ENCODE measurements at regions not wholly inside any gene's neighbourhood (a gene's known extent, or its start where the extent isn't known, plus 50 kb on each side); places are given as distances from the start of the nearest gene placed in this dataset.

GRCh38 chr9:99287641-99288040, 65.6 kb downstream of the SEC61B start:
- H3K4me1 ChIP-seq (ENCODE audit: insufficient read depth, low read length, severe bottlenecking) = no peaks in the 10 kb centered on the region
- no peaks in the 10 kb centered on the region for H3K79me2 ChIP-seq (ENCODE audit: insufficient read depth, low read length)
- no peak overlapping the region for H3K4me2 ChIP-seq (ENCODE audit: low read length)
- H4K20me1 ChIP-seq (ENCODE audit: insufficient read depth, low read length) = no peaks in the 10 kb centered on the region
- H3K9me3 ChIP-seq (ENCODE audit: low read length) = no peaks in the 10 kb centered on the region
- no peak overlapping the region for H3K27ac ChIP-seq (ENCODE audit: low read depth, low read length, poor library complexity, severe bottlenecking)
- no peak overlapping the region for H2AFZ ChIP-seq (ENCODE audit: low read length)
- no peaks in the 10 kb centered on the region for H3K9me2 ChIP-seq (ENCODE audit: low read depth, low read length)
- no peak overlapping the region for H3K9ac ChIP-seq (ENCODE audit: low read length)
- TF ChIP-seq CTCF (IDR thresholded peaks at IDR 0.05; ENCODE audit: low read length) (no peak), EZH2 (IDR thresholded peaks at IDR 0.05; ENCODE audit: borderline replicate concordance, low read length) (no peak)
- no peaks in the 10 kb centered on the region for H3K27me3 ChIP-seq (ENCODE audit: insufficient read depth, low read length)
- H3F3A ChIP-seq (ENCODE audit: insufficient read depth, low read length) = no peaks in the 10 kb centered on the region
- no peaks in the 10 kb centered on the region for H3K36me3 ChIP-seq (ENCODE audit: insufficient read depth, low read length)
- no peak overlapping the region for H3K4me3 ChIP-seq (ENCODE audit: low read depth, low read length, poor library complexity, severe bottlenecking)

GRCh38 chr9:99288830-99289229, 66.7 kb downstream of the SEC61B start:
- H2AFZ ChIP-seq (ENCODE audit: low read length) = no peak overlapping the region
- H3K27ac ChIP-seq (ENCODE audit: low read depth, low read length, poor library complexity, severe bottlenecking) = no peak overlapping the region
- no peak overlapping the region for H3K9ac ChIP-seq (ENCODE audit: low read length)
- H3K36me3 ChIP-seq (ENCODE audit: insufficient read depth, low read length) = no peaks in the 10 kb centered on the region
- H3K4me2 ChIP-seq (ENCODE audit: low read length) = no peak overlapping the region
- no peaks in the 10 kb centered on the region for H3K9me3 ChIP-seq (ENCODE audit: low read length)
- no peaks in the 10 kb centered on the region for H3K4me1 ChIP-seq (ENCODE audit: insufficient read depth, low read length, severe bottlenecking)
- TF ChIP-seq EZH2 (IDR thresholded peaks at IDR 0.05; ENCODE audit: borderline replicate concordance, low read length) (no peak), CTCF (IDR thresholded peaks at IDR 0.05; ENCODE audit: low read length) (no peak)
- H3K9me2 ChIP-seq (ENCODE audit: low read depth, low read length) = no peaks in the 10 kb centered on the region
- H3K4me3 ChIP-seq (ENCODE audit: low read depth, low read length, poor library complexity, severe bottlenecking) = no peak overlapping the region
- H3F3A ChIP-seq (ENCODE audit: insufficient read depth, low read length) = no peaks in the 10 kb centered on the region
- H3K79me2 ChIP-seq (ENCODE audit: insufficient read depth, low read length) = no peaks in the 10 kb centered on the region
- H4K20me1 ChIP-seq (ENCODE audit: insufficient read depth, low read length) = no peaks in the 10 kb centered on the region
- no peaks in the 10 kb centered on the region for H3K27me3 ChIP-seq (ENCODE audit: insufficient read depth, low read length)

- Histone ChIP-seq H3K36me3 (ENCODE audit: insufficient read depth, low read length) (no peaks in the 10 kb centered on the region), H3K27me3 (ENCODE audit: insufficient read depth, low read length) (no peaks in the 10 kb centered on the region), H3K9ac (ENCODE audit: low read length) (no peak overlapping the region), H3K9me3 (ENCODE audit: low read length) (no peaks in the 10 kb centered on the region), H3F3A (ENCODE audit: insufficient read depth, low read length) (no peaks in the 10 kb centered on the region), H2AFZ (ENCODE audit: low read length) (no peak overlapping the region), H3K4me1 (ENCODE audit: insufficient read depth, low read length, severe bottlenecking) (no peaks in the 10 kb centered on the region), H3K4me2 (ENCODE audit: low read length) (peak overlapping the region; percentile 26; the same call in 1 of the 2 replicates), H3K9me2 (ENCODE audit: low read depth, low read length) (no peaks in the 10 kb centered on the region), H4K20me1 (ENCODE audit: insufficient read depth, low read length) (no peaks in the 10 kb centered on the region), H3K27ac (ENCODE audit: low read depth, low read length, poor library complexity, severe bottlenecking) (no peak overlapping the region), H3K4me3 (ENCODE audit: low read depth, low read length, poor library complexity, severe bottlenecking) (no peak overlapping the region), H3K79me2 (ENCODE audit: insufficient read depth, low read length) (no peaks in the 10 kb centered on the region)
- no peak for TF ChIP-seq CTCF (IDR thresholded peaks at IDR 0.05; ENCODE audit: low read length)
- TF ChIP-seq EZH2 (IDR thresholded peaks at IDR 0.05; ENCODE audit: borderline replicate concordance, low read length) = no peak
Observed at GRCh38 chr9:99294850-99295461, 72.9 kb downstream of the SEC61B start.
